AG09309 (cell line): ENCODE measurements at regions not wholly inside any gene's neighbourhood (a gene's known extent, or its start where the extent isn't known, plus 50 kb on each side); places are given as distances from the start of the nearest gene placed in this dataset.

Experiments used
- DNase-seq: peaks from one replicate; pipeline ENCODE4 v3.0.0-alpha.2; 2010; ENCODE audit warnings: low read depth
- H3K4me3 ChIP-seq: 2 replicates; pipeline ENCODE4 v1.5.1; 2011; ENCODE audit warnings: mild to moderate bottlenecking, low read depth, low read length, moderate library complexity; ENCODE audit not compliant: control insufficient read depth
- TF ChIP-seq, protein P1 (sequence below): IDR thresholded peaks from 2 replicates; pipeline ENCODE4 v1.5.1; 2011; ENCODE audit warnings: mild to moderate bottlenecking, low read depth, low read length, inconsistent platforms; ENCODE audit not compliant: insufficient read depth, control insufficient read depth; ENCODE audit errors: missing control alignments

DNA sequence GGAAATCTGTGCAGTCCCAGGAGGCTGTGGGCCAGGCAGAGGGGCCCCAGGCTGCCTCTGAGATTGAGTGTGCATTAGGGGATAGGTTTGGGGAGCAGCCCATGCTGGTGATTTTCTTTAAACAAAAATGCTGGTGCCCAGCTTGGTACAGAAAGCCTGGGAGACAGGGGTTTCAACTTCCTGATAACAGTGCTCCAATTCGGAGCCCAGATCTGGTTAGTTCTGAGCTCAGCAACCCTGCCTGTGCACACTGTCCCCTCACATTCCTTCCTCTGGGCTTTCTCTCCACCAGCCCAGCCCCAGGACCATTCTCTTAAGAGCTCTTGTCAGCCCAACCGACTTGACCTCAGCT, 379.2 kb upstream of the ZMIZ1 start:
- TF ChIP-seq, protein P1, sequence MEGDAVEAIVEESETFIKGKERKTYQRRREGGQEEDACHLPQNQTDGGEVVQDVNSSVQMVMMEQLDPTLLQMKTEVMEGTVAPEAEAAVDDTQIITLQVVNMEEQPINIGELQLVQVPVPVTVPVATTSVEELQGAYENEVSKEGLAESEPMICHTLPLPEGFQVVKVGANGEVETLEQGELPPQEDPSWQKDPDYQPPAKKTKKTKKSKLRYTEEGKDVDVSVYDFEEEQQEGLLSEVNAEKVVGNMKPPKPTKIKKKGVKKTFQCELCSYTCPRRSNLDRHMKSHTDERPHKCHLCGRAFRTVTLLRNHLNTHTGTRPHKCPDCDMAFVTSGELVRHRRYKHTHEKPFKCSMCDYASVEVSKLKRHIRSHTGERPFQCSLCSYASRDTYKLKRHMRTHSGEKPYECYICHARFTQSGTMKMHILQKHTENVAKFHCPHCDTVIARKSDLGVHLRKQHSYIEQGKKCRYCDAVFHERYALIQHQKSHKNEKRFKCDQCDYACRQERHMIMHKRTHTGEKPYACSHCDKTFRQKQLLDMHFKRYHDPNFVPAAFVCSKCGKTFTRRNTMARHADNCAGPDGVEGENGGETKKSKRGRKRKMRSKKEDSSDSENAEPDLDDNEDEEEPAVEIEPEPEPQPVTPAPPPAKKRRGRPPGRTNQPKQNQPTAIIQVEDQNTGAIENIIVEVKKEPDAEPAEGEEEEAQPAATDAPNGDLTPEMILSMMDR = no peak
- DNase-seq = no peak
- no peak overlapping the region for H3K4me3 ChIP-seq

- H3K4me3 ChIP-seq = no peak overlapping the region
- DNase-seq = no peak
- TF ChIP-seq, protein P1 = no peak
Measured at GRCh38 chr10:78690354-78691111, 378.2 kb upstream of the ZMIZ1 start.

GRCh38 chr10:78691301-78692030, 377.3 kb upstream of the ZMIZ1 start:
- no peak for DNase-seq
- TF ChIP-seq, protein P1 = no peak
- H3K4me3 ChIP-seq = no peak overlapping the region

DNA sequence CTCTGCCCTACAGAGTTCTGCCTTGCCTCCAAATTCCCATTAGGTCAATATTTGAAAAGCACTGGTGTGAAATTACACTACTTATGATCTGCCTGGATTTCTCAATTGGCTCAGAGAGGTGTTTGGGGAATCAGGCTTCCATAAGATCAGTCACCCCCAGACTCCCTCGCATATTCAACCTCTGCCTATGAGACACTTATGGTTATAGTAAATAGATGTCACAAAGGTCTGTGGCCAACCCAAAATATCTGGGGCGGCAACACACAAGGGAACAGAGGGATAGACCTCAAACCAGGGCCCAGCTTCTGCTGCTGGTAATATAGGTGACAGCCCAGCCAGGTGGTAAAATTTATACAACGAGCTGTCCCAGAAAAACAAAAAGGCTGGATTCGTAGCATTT, 376.7 kb upstream of the ZMIZ1 start:
- no peak overlapping the region for H3K4me3 ChIP-seq
- no peak for DNase-seq
- TF ChIP-seq, protein P1 = no peak

DNA sequence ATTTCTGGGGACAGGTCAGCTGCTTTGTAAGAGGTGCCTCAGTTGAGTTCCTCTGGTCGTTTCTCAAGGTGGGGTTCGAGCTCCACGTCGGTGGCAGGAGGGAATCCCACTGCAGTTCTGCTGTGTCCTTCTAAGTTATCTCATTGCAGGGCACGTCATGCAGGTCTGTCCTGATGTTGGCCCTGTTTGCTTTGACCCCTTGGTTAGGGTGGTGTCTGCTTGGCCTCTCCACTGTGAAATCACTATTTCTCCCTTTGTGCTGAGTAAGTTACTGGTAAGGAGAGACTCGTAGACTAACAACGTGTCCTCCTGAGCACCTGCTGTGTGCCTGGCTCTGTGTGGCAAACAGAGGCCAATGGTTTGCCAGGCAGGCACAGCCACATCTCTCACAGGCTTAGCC, 372.9 kb upstream of the ZMIZ1 start:
- TF ChIP-seq, protein P1 = no peak
- H3K4me3 ChIP-seq = no peak overlapping the region
- DNase-seq = no peak

DNA sequence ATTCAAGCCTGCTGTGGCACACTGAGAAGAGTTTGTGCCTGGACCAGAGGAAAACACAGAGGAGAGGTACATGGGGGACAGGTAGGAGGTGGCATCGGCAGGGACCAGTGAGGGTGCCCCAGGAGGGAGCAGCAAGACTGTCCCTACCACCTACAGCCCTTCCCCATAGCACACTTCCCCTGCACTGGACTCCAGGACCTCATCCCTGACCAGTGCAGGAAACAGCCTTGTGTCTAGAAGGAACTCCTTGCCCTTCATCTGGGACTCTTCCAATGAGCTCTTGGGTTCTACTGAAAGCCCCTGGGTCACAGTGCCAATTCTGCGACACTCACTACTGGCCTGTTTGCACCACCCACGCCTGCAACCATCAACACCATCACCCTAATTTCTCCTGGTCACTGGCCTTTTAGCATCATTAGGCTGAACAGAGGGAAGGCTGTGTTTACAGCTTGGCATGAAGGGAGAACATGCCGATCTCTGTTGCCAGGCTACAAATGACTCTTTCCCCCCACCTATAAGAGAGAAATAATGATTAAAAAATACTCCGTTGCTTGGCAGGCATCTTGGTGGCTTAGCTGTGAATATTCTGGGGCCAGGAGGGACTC, 371.9 kb upstream of the ZMIZ1 start:
- TF ChIP-seq, protein P1 = no peak
- no peak for DNase-seq

More for the DNA sequence above, 371.9 kb upstream of the ZMIZ1 start:
- H3K4me3 ChIP-seq = no peak overlapping the region
